CD8-positive, alpha-beta memory T cell (primary cell): ENCODE measurements at regions not wholly inside any gene's neighbourhood (a gene's known extent, or its start where the extent isn't known, plus 50 kb on each side); places are given as distances from the start of the nearest gene placed in this dataset.
"Not testable (repeated sequence)": the region's sequence is repeated elsewhere in the genome, so short reads cannot be mapped to it uniquely, and the experiment has no call there.

Experiments
- CTCF ChIA-PET: fragments of 350-600 bp; sonication (Branson Sonifier 250); formaldehyde crosslinking; loops from one replicate; lab custom pipeline; 2021; ENCODE audit warnings: antibody characterized with exemption; lab: Charles Lee
- POLR2A ChIA-PET: fragments of 350-600 bp; sonication (Branson Sonifier 250); formaldehyde crosslinking; loops from one replicate; lab custom pipeline; 2021; ENCODE audit warnings: antibody characterized with exemption; lab: Charles Lee
- DNase-seq, 5 donors: peaks; one replicate each; pipeline versions ENCODE4 v3.0.0 to v3.0.0-alpha.2; 2020 to 2022; ENCODE audit warnings: mixed read lengths in 1 of 5
- H3K27ac ChIP-seq: one replicate; pipeline ENCODE4 v1.7.0; 2013; ENCODE audit warnings: low read depth, mild to moderate bottlenecking, low read length, moderate library complexity
- H3K27me3 ChIP-seq: 2 replicates; pipeline ENCODE4 v1.7.0; 2013; ENCODE audit warnings: low read length, mild to moderate bottlenecking; ENCODE audit not compliant: insufficient read depth, poor library complexity, severe bottlenecking
- H3K36me3 ChIP-seq: 2 replicates; pipeline ENCODE4 v1.7.0; 2013; ENCODE audit warnings: mild to moderate bottlenecking, low read length, moderate library complexity; ENCODE audit not compliant: insufficient read depth
- H3K4me1 ChIP-seq: 2 replicates; pipeline ENCODE4 v1.7.0; 2013; ENCODE audit warnings: mild to moderate bottlenecking, low read length, moderate library complexity; ENCODE audit not compliant: insufficient read depth
- H3K4me3 ChIP-seq: 2 replicates; pipeline ENCODE4 v1.7.0; 2013; ENCODE audit warnings: mild to moderate bottlenecking, low read length
- H3K9me3 ChIP-seq: 2 replicates; pipeline ENCODE4 v1.7.0; 2013; ENCODE audit warnings: mild to moderate bottlenecking, low read length
- H3K27ac Mint-ChIP-seq, 8 donors: one replicate each; pipeline ENCODE4 v1.8.0; 2020 to 2021; ENCODE audit warnings: mixed read lengths in 8 of 8, mild to moderate bottlenecking in 6 of 8, inconsistent platforms in 3 of 8, moderate library complexity in 3 of 8
- H3K27me3 Mint-ChIP-seq, 2 donors: one replicate each; pipeline ENCODE4 v1.8.0; 2020 to 2021; ENCODE audit warnings: mixed read lengths in 2 of 2, mild to moderate bottlenecking in 1 of 2, moderate library complexity in 1 of 2
- H3K36me3 Mint-ChIP-seq, 3 donors: one replicate each; pipeline ENCODE4 v1.8.0; 2020 to 2021; ENCODE audit warnings: mixed read lengths in 3 of 3, inconsistent platforms in 1 of 3, mild to moderate bottlenecking in 1 of 3
- H3K4me1 Mint-ChIP-seq, 3 donors: one replicate each; pipeline ENCODE4 v1.8.0; 2020 to 2021; ENCODE audit warnings: mixed read lengths in 3 of 3, inconsistent platforms in 1 of 3, mild to moderate bottlenecking in 1 of 3
- H3K4me3 Mint-ChIP-seq, 7 donors: one replicate each; pipeline ENCODE4 v1.8.0; 2020 to 2021; ENCODE audit warnings: mixed read lengths in 7 of 7, mild to moderate bottlenecking in 6 of 7, moderate library complexity in 4 of 7, inconsistent platforms in 2 of 7
- H3K9me3 Mint-ChIP-seq, 5 donors: one replicate each; pipeline ENCODE4 v1.8.0; 2020 to 2022; ENCODE audit warnings: mixed read lengths in 5 of 5, mild to moderate bottlenecking in 3 of 5, moderate library complexity in 2 of 5, inconsistent platforms in 1 of 5

- H3K9me3 Mint-ChIP-seq = peaks cover 0 to 4% (median 0%) of the 10 kb centered on the region in 5 donors
- no peaks in the 10 kb centered on the region for H3K4me1 ChIP-seq
- peak overlapping the region in 3 of 8 donors; percentile 33 to 71 (median 67) for H3K27ac Mint-ChIP-seq
- no peaks in the 10 kb centered on the region for H3K9me3 ChIP-seq
- peaks cover 0 to 18% (median 0%) of the 10 kb centered on the region in 3 donors for H3K4me1 Mint-ChIP-seq
- no peak for DNase-seq
- CTCF ChIA-PET = no interaction called here
- peak overlapping the region in 1 of 7 donors; percentile 61 for H3K4me3 Mint-ChIP-seq
- H3K27ac ChIP-seq = no peak overlapping the region
- H3K27me3 ChIP-seq = no peaks in the 10 kb centered on the region
- no peaks in the 10 kb centered on the region for H3K36me3 ChIP-seq
- no peaks in the 10 kb centered on the region for H3K36me3 Mint-ChIP-seq
- no peak overlapping the region for H3K4me3 ChIP-seq
- H3K27me3 Mint-ChIP-seq = no peaks in the 10 kb centered on the region
- POLR2A ChIA-PET = no interaction called here
These were observed 59.3 kb upstream of the SPTLC3 start for GRCh38 chr20:12949429-12949980.

DNA sequence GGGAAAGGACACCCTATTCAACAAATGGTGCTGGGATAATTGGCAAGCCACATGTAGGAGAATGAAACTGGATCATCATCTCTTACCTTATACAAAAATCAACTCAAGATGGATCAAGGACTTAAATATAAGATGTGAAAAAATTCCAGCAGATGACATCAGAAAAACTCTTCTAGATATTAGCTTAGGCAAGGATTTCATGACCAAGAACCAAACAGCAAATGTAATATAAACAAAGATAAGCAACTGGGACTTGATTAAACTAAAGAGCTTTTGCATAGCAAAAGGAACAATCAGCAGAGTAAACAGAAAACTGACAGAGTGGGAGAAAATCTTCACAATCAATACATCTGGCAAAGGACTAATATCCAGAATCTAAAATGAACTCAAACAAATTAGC, 54.5 kb upstream of the SPTLC3 start:
- H3K27ac Mint-ChIP-seq, H3K4me3 Mint-ChIP-seq, H3K9me3 Mint-ChIP-seq, H3K4me3 ChIP-seq, H3K9me3 ChIP-seq, H3K27ac ChIP-seq, DNase-seq, POLR2A ChIA-PET, H3K4me1 ChIP-seq, H3K27me3 Mint-ChIP-seq, H3K27me3 ChIP-seq, H3K36me3 ChIP-seq, H3K36me3 Mint-ChIP-seq: not testable (repeated sequence)
- CTCF ChIA-PET = interaction anchor here (0.6 kb wide), 1 partner anchor 120 kb away, joined by 3 read pairs; no protein-coding TSS in a partner anchor
- H3K4me1 Mint-ChIP-seq = peaks cover 0 to 19% (median 0%) of the 10 kb centered on the region in 3 donors

GRCh38 chr20:12955611-12956010, 53.2 kb upstream of the SPTLC3 start:
- Histone ChIP-seq H3K27ac (no peak overlapping the region), H3K27me3 (no peaks in the 10 kb centered on the region), H3K4me3 (no peak overlapping the region), H3K4me1 (no peaks in the 10 kb centered on the region), H3K9me3 (no peaks in the 10 kb centered on the region), H3K36me3 (no peaks in the 10 kb centered on the region)
- ChIA-PET POLR2A (no interaction called here), CTCF (no interaction called here)
- H3K27me3 Mint-ChIP-seq = no peaks in the 10 kb centered on the region
- DNase-seq = no peak
- peaks cover 0 to 3% (median 0%) of the 10 kb centered on the region in 5 donors for H3K9me3 Mint-ChIP-seq
- no peak overlapping the region for H3K27ac Mint-ChIP-seq
- peaks cover 0 to 12% (median 0%) of the 10 kb centered on the region in 3 donors for H3K4me1 Mint-ChIP-seq
- no peak overlapping the region for H3K4me3 Mint-ChIP-seq
- no peaks in the 10 kb centered on the region for H3K36me3 Mint-ChIP-seq

DNA sequence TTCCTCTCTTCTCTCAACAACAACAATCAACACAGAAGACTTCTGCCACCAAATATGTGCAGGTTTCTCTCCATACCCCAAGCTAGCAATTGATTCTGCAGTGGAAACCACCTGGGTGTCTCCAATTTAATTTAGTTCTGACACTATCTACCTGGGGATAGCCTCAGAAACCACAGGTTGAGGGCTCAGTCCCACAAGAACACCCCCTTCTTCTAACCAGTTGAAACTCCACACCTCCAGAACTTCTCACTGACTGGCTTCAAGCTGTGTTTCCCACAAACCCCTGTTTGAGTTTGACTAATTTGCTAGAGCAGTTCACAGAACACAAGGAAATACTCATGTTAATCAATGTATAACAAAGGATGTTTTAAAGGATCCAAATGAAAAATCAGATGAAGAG, 52.5 kb upstream of the SPTLC3 start:
- Histone ChIP-seq H3K4me3 (no peak overlapping the region), H3K9me3 (no peaks in the 10 kb centered on the region), H3K36me3 (no peaks in the 10 kb centered on the region), H3K27me3 (no peaks in the 10 kb centered on the region), H3K4me1 (no peaks in the 10 kb centered on the region), H3K27ac (no peak overlapping the region)
- Mint-ChIP-seq H3K36me3 (no peaks in the 10 kb centered on the region), H3K4me1 (peaks cover 0 to 11% (median 0%) of the 10 kb centered on the region in 3 donors), H3K9me3 (peaks cover 0 to 3% (median 0%) of the 10 kb centered on the region in 5 donors), H3K27me3 (no peaks in the 10 kb centered on the region), H3K4me3 (no peak overlapping the region), H3K27ac (no peak overlapping the region)
- CTCF ChIA-PET = no interaction called here
- DNase-seq = no peak
- POLR2A ChIA-PET = no interaction called here

DNA sequence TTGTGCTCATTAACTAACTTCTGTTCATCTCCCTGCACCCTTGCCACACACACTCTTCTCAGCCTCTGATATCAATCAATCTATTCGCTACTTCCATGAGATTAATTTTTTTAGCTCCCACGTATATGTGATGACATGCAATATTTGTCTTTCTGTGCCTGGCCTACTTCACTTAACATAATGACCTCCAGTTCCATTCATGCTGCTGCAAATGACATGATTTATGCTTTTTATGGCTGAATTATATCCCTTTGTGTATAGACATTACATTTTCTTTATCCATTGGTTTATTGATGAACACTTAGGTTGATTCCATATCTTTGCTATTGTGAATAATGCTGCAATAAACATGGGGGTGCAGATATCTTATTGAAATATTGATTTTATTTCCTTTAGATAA, 50.8 kb upstream of the SPTLC3 start:
- no peak for DNase-seq
- ChIA-PET POLR2A (no interaction called here), CTCF (no interaction called here)
- Mint-ChIP-seq H3K4me3 (no peak overlapping the region), H3K27ac (no peak overlapping the region), H3K36me3 (no peaks in the 10 kb centered on the region), H3K4me1 (peaks cover 0 to 5% (median 0%) of the 10 kb centered on the region in 3 donors), H3K9me3 (peaks cover 0 to 3% (median 0%) of the 10 kb centered on the region in 5 donors), H3K27me3 (no peaks in the 10 kb centered on the region)
- Histone ChIP-seq H3K4me3 (no peak overlapping the region), H3K27ac (no peak overlapping the region), H3K36me3 (no peaks in the 10 kb centered on the region), H3K27me3 (no peaks in the 10 kb centered on the region), H3K4me1 (no peaks in the 10 kb centered on the region), H3K9me3 (no peaks in the 10 kb centered on the region)
